ENCODE measurements at regions not wholly inside any gene's neighbourhood (a gene's known extent, or its start where the extent isn't known, plus 50 kb on each side); places are given as distances from the start of the nearest gene placed in this dataset.

DNA sequence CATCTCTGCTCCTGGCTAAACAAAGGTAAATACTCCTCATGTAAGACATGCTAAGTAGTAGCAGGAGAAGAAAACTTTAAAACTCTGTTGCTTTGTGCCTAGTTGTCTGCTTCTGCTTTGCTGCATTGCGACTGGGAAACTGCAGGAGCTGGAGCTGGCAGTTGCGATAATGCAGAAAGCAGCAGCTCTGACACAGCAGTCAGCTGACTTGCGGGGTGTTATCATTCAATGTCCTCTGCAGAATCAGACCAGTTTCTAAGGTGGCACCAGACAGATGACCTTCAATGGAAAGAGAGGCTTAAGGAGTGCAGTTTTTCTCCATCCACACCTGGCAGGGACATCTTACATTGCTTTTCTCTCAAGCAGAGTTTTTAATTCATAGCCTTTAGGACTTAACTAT is 69.9 kb upstream of the SOX4 start:
- FAIRE-seq: no peak
- TF ChIP-seq POLR2A (IDR thresholded peaks at IDR 0.05; ENCODE audit: low read depth, low read length): no peak
- no peak for DNase-seq (ENCODE audit: insufficient read length, low spot score)

DNA sequence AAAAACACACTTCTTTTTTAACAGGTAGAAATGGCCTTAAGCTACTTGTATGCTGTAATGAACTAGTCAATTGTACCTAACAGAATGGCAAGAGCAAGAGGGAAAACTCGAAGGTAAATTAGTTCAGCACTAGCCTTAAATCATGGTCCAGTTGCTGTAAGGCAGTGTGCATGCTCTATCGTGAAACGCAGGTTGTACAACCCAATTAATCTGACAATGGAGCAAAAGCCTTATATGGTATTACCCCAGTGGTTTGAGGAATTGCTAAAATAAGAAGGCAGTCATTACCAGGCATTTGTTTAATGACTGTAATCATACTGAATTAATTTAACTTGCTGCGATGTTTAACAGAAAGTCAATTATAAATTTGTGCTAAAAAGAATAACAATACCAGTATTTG is 69.3 kb upstream of the SOX4 start:
- DNase-seq (ENCODE audit: insufficient read length, low spot score): no peak
- no peak for FAIRE-seq
- TF ChIP-seq POLR2A (IDR thresholded peaks at IDR 0.05; ENCODE audit: low read depth, low read length): no peak

DNA sequence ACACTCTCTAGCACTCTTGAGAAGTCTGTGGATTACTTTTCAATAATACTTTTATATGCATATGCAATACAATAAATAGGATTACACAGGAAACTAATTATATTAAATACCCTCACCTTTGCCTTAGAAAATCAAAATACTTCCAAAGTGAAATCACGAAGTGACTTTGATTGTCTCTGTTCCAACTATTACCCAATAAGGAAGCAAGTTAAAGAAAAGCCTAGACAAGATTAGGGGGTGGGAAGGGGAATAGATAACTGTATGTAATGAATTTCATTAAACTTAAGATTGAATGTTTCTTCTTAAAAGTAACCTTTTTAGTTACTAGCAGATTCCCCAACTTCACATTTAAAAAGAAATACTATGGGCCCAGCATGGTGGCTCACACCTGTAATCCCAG is 66.6 kb upstream of the SOX4 start:
- TF ChIP-seq POLR2A (IDR thresholded peaks at IDR 0.05; ENCODE audit: low read depth, low read length): no peak
- FAIRE-seq: no peak

DNA sequence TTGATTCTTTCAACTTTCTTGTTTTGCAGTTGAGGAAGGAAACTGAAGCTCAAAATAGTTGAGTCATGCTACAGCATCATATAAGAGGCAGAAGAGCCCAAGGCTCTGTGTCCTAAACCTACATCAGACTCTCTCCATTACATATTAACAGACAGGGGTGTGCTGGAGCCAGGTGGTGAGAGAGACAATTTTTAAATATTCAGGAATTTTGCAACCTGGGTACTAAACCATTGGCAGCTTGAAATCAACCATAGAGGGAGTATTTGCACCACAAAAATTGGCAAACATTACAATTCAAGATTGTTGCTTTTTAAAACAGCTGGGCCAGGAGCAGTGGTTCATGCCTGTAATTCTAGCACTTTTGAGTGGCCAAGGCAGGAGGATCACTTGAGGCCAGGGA is 65.8 kb upstream of the SOX4 start:
- TF ChIP-seq POLR2A (IDR thresholded peaks at IDR 0.05; ENCODE audit: low read depth, low read length): no peak
- FAIRE-seq: no peak
- DNase-seq (ENCODE audit: insufficient read length, low spot score): no peak

More for the DNA sequence above, 66.6 kb upstream of the SOX4 start:
- DNase-seq (ENCODE audit: insufficient read length, low spot score): no peak

DNA sequence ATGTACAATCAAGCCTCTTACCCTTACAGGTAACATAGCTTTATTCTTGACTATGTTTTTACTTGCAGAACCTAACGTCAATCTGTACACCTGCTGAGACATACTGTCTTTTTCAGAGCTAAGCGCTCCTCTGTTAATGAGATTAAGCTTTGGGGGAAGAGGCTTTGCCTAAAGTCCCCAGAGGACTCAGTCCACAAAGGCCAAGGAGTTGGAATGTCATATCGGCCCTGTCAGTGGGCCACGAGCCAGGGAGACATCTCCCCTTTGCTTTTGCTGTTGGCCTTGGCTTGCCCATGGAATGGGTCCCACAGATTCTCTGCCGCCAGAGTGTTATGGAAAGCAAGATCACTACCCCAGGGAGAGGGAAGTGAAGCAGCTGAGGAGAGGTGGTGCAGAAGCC is 64.1 kb upstream of the SOX4 start:
- no peak for FAIRE-seq
- DNase-seq (ENCODE audit: insufficient read length, low spot score): no peak
- no peak for TF ChIP-seq POLR2A (IDR thresholded peaks at IDR 0.05; ENCODE audit: low read depth, low read length)

DNA sequence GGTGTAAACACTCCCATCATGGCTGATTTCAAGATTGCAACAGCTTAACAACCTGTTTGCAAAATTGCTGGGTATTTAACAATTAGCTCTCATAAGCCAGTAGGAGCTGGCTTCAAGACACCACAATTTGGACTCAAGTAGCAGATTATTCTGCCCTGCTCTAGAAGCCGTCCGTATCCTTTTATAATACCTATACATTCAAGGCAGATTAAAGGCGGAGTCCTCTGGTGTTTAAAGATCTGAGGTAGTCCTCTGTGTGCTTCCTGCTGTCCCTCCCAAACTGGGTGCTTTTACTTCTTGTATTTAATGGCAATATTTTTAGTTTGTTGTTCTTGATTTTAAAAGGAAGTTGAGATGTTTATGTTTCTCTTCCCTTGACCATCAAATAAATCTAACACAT is 62.2 kb upstream of the SOX4 start:
- FAIRE-seq (no peak), DNase-seq (ENCODE audit: insufficient read length, low spot score) (no peak)
- TF ChIP-seq POLR2A (IDR thresholded peaks at IDR 0.05; ENCODE audit: low read depth, low read length): no peak

DNA sequence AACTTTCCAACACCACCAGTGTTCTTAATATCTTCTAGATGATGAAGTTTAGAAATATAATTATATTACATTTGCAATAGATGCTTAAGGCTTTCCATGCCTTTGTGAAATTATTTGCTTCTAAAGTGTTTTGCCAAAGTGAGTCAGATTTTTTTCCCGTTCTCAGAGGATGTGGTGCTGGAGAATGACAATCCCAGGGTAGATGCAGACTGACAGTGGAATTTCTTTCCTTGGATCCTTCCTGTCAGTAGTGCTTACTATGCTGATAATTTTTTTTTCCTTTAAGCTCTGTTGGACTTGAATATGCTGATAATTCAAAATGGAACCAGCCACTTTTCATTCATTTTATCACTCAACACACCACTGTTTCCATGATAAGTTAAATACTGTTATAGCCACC is 59.9 kb upstream of the SOX4 start:
- DNase-seq (ENCODE audit: insufficient read length, low spot score): no peak
- peak; percentile 53 for FAIRE-seq
- no peak for TF ChIP-seq POLR2A (IDR thresholded peaks at IDR 0.05; ENCODE audit: low read depth, low read length)

DNA sequence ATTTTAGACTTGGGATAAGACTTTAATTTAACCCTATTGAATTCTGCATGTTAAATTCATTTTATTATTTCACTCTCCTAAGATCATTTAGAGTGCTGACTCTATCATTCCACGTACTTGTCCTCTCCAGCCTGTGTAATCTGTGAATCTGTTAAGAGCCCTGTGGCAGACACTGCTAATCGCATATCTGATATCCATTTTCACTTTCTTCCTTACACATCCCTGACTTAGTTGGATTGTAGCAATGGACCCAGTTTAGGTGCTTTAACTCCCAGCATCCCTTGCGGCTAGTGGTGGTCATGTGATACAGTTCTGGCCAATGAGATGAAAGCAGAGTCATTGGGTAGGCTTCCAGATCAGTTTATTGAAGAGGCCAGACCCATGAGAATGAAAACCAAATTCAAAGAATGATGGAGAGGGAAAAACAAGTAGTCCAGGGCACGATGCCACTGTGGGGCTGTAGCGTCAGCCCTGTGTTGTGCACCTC is 57.2 kb upstream of the SOX4 start:
- no peak for TF ChIP-seq POLR2A (IDR thresholded peaks at IDR 0.05; ENCODE audit: low read depth, low read length)
- no peak for FAIRE-seq
- DNase-seq (ENCODE audit: insufficient read length, low spot score): no peak

DNA sequence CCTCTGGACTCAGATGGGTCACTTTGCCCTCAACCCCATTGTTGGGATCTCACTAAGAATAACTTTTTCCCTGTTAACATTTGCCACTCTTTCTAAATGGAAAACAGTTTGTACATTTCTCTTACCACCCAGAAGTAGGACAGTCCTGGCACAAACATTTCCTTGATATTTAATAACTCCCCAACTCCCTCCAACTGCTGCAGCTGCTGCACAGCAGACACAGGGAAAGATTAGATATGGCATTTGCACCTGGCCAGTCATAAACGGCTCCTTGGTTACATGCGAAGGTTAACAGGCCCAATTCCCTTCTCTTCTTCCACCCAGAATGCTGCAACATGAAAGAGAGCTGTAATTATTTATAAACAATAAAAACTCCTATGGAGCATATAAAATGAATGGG is 55.9 kb upstream of the SOX4 start:
- no peak for FAIRE-seq
- no peak for TF ChIP-seq POLR2A (IDR thresholded peaks at IDR 0.05; ENCODE audit: low read depth, low read length)
- no peak for DNase-seq (ENCODE audit: insufficient read length, low spot score)

DNA sequence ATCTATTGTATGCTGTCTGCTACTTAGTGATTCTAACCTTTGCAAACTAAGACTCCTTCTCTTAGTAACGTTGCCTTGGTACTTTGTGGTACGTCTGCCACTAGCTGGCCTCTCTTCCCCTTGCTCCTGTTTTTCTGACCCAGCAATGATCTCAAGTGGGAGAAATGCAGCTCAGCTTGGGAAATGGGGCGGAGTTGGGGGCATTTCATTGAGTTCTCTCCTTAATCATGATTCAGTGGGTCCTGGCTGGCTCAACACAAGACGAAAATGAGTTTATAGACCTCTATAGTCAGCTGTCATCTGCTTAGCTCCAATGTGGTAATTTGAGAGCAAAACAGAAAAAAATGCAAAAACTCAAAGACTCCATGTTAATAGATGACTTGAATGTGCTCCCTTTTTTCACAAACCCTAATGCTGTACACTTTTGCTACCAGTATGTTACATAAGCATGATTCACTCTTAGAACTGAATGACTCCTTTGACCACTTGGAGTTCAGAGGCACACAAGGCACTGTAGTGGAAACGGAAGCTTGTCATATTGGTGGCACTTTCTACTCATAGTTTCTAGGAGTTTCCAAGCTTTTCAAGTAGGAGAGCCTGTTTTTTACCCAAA is 55.3 kb upstream of the SOX4 start:
- no peak for TF ChIP-seq POLR2A (IDR thresholded peaks at IDR 0.05; ENCODE audit: low read depth, low read length)
- DNase-seq (ENCODE audit: insufficient read length, low spot score) (peak; percentile 51), FAIRE-seq (peak; percentile 98)

DNA sequence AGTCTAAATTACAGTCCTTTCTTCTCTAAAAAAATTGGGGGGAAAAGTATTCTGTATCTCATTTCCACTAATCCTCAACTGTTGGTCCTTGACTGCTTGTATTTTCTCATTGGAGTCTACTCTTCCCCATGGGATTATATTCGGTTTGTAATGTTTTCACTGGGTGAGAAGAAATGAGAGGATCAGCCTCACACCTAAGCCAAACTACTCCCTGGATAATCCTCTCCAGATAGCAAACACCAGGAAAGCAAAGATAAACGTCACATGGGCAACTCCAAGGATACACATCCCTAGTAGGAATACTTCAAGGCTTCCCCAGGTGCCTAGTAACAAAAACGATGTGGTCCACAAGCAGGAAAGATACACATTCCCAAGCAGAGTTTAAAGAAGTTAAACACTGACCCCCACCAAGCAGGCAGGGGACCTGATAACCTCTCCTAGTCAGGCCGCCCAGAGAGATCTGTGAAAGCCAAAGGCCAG is 53.9 kb upstream of the SOX4 start:
- FAIRE-seq: no peak
- TF ChIP-seq POLR2A (IDR thresholded peaks at IDR 0.05; ENCODE audit: low read depth, low read length): no peak
- DNase-seq (ENCODE audit: insufficient read length, low spot score): no peak

Measured in H54 (cell line).